Esophagus squamous epithelium (tissue), 5 donors: ENCODE measurements at regions not wholly inside any gene's neighbourhood (a gene's known extent, or its start where the extent isn't known, plus 50 kb on each side); places are given as distances from the start of the nearest gene placed in this dataset.

ENCODE experiments used
- DNase-seq: peaks from one replicate; lab custom pipeline; 2025; lab: John Stamatoyannopoulos, UW
- H3K27ac ChIP-seq, 4 donors: fragments of 200-600 bp; sonication (generic); one replicate each; pipeline ENCODE4 v1.5.1; 2016 to 2019; ENCODE audit warnings: mild to moderate bottlenecking in 1 of 4
- H3K27me3 ChIP-seq, 4 donors: fragments of 200-600 bp; sonication (generic); 1 replicate in 3 of 4; 2 replicates in 1 of 4; pipeline versions ENCODE4 v1.5.1 to v1.6.0; 2017 to 2021; ENCODE audit warnings: antibody characterized with exemption in 1 of 4
- H3K36me3 ChIP-seq, 3 donors: fragments of 200-600 bp; sonication (generic); one replicate each; pipeline ENCODE4 v1.5.1; 2016 to 2019
- H3K4me1 ChIP-seq, 3 donors: fragments of 200-600 bp; sonication (generic); one replicate each; pipeline ENCODE4 v1.5.1; 2017 to 2019
- H3K4me3 ChIP-seq, 4 donors: fragments of 200-600 bp; sonication (generic); 1 replicate in 3 of 4; 2 replicates in 1 of 4; pipeline ENCODE4 v1.5.1; 2016 to 2019; ENCODE audit warnings: mild to moderate bottlenecking in 2 of 4, moderate library complexity in 1 of 4
- H3K9me3 ChIP-seq, 3 donors: fragments of 200-600 bp; sonication (generic); one replicate each; pipeline ENCODE4 v1.5.1; 2016 to 2019
- POLR2A ChIP-seq, 4 donors: fragments of 450-650 bp; IDR thresholded peaks; one replicate each; pipeline ENCODE4 v1.6.1; 2017; ENCODE audit warnings: antibody characterized with exemption in 4 of 4, mild to moderate bottlenecking in 4 of 4, moderate library complexity in 3 of 4
- whole genome bisulfite sequencing, 2 donors: methylation state at CpG; one replicate each; pipeline ENCODE4 v1.1.5; 2018; 5-methylcytosine and 5-hydroxymethylcytosine counted together
- intact Hi-C: fragments of 100-400 bp; cut with DNase I; formaldehyde crosslinking; loops from one replicate; pipeline ENCODE4 v1.15.0; 2022
- TF ChIP-seq, protein P1 (sequence below), 6 experiments: fragments of 450-650 bp in 4 of 6; fragments of 200-600 bp in 2 of 6; sonication (generic) in 2 of 6; IDR thresholded peaks; one replicate each; pipeline ENCODE4 v1.5.1; 2016 to 2019; ENCODE audit warnings: antibody characterized with exemption in 6 of 6, mild to moderate bottlenecking in 4 of 6, moderate library complexity in 4 of 6
- donor health status: DM: yes; HTN: yes; CAD: no.

DNA sequence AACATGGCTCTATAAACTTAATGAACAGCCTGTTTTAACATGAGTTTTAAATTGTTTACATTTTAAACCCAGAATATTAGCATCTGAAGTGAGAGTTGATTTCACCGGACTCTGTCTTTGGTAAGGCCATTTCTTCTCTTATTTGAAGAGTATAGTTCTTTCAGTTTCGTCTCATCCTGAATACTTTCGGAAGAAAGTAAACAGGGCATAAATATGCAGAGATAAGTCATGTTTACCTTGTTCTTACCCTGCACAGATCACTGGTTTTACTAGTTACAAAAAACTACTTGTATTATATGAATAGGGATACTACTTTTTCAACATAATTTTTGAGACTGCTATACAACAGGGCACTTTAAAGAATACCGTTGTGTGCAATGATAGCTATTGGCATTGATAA lies 656.3 kb upstream of the ZNF608 start:
- WGBS, 2 donors, result 76 to 88% methylated on average over 4 of the region's 4 CpGs

DNA sequence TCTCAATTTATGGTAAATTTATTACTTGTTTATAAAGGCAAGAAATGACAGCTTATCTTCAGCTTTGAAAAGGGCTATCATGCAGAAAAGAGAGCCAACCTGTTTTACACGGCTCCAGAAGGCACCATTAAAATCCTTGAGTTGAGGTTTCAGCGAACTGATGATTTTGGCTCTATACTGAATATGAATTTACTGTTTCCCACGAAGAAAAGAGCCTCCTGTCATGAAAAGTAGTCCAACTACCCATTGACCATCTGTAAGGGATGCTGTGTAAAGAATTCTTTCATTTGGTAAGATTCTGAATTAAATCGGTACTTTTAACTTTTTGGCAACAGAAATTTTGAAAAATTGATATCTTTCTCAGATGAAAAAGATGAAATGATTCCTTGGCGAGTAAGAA lies 657.6 kb upstream of the ZNF608 start:
- intact Hi-C loops, result no loop called here
- H3K4me1 ChIP-seq, result peaks cover 0 to 19% (median 0%) of the 10 kb centered on the region in 3 donors
- TF ChIP-seq, protein P1, sequence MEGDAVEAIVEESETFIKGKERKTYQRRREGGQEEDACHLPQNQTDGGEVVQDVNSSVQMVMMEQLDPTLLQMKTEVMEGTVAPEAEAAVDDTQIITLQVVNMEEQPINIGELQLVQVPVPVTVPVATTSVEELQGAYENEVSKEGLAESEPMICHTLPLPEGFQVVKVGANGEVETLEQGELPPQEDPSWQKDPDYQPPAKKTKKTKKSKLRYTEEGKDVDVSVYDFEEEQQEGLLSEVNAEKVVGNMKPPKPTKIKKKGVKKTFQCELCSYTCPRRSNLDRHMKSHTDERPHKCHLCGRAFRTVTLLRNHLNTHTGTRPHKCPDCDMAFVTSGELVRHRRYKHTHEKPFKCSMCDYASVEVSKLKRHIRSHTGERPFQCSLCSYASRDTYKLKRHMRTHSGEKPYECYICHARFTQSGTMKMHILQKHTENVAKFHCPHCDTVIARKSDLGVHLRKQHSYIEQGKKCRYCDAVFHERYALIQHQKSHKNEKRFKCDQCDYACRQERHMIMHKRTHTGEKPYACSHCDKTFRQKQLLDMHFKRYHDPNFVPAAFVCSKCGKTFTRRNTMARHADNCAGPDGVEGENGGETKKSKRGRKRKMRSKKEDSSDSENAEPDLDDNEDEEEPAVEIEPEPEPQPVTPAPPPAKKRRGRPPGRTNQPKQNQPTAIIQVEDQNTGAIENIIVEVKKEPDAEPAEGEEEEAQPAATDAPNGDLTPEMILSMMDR (IDR thresholded peaks at IDR 0.05), result no peak
- no peak for TF ChIP-seq POLR2A (IDR thresholded peaks at IDR 0.05)
- no peak overlapping the region for H3K4me3 ChIP-seq
- no peaks in the 10 kb centered on the region for H3K36me3 ChIP-seq
- WGBS, 2 donors, result 84 to 86% methylated on average over 5 of the region's 5 CpGs
- H3K27me3 ChIP-seq, result no peaks in the 10 kb centered on the region
- DNase-seq, result no peak
- no peaks in the 10 kb centered on the region for H3K9me3 ChIP-seq
- H3K27ac ChIP-seq, result no peak overlapping the region

More for the DNA sequence above, 656.3 kb upstream of the ZNF608 start:
- Histone ChIP-seq H3K4me3 (no peak overlapping the region), H3K27ac (no peak overlapping the region), H3K9me3 (no peaks in the 10 kb centered on the region), H3K36me3 (no peaks in the 10 kb centered on the region), H3K4me1 (peaks cover 0 to 7% (median 0%) of the 10 kb centered on the region in 3 donors), H3K27me3 (no peaks in the 10 kb centered on the region)
- intact Hi-C loops, result no loop called here
- TF ChIP-seq POLR2A (IDR thresholded peaks at IDR 0.05), result no peak
- TF ChIP-seq, protein P1 (IDR thresholded peaks at IDR 0.05), result no peak
- no peak for DNase-seq

DNA sequence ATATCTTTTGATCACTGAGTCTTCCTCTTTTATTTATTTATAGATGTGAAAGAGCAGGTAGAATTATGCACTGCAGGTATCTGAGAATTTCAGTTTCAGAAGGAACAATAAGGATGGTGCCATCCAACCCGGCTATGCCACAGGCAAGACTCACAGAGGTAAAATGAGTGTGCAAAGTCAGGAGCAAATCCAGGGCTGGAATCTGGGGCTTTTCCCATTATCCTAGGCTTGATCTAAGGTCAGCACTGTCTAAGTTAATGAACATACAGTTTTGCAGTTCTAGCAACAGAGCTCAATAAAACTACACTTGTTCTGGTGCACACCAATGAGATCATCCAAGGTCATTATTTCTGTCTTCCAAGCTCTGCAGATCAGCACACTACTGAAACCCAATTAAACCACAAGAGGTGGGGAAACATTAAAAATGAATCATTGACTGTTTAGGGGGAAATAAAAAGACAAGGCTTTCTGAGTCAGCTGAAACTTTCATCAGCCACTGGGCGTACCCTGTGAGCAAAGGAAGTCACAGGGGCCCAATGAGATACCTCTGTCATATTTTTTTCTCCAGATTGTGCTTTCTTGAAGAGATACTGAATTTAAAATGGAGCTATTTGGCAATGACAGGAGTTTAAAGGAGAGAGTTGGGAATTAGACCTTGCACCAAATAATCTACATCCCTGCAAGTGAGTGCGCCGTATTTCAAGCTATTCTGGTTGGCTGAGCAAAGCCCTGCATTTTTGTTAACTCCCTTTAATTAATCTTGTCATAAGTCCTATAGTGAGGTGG lies 662.2 kb upstream of the ZNF608 start:
- H3K36me3 ChIP-seq, result no peaks in the 10 kb centered on the region
- no peak for DNase-seq
- H3K27ac ChIP-seq, result peak overlapping the region; percentile 46 to 83 (median 69)
- no peak overlapping the region for H3K4me3 ChIP-seq
- TF ChIP-seq, protein P1 (IDR thresholded peaks at IDR 0.05), result no peak
- TF ChIP-seq POLR2A (IDR thresholded peaks at IDR 0.05), result no peak
- intact Hi-C loops, result no loop called here
- 30 to 38% methylated on average over 4 of the region's 4 CpGs for WGBS, 2 donors
- no peaks in the 10 kb centered on the region for H3K27me3 ChIP-seq
- peaks cover 18 to 57% (median 38%) of the 10 kb centered on the region in 3 donors for H3K4me1 ChIP-seq
- H3K9me3 ChIP-seq, result no peaks in the 10 kb centered on the region

DNA sequence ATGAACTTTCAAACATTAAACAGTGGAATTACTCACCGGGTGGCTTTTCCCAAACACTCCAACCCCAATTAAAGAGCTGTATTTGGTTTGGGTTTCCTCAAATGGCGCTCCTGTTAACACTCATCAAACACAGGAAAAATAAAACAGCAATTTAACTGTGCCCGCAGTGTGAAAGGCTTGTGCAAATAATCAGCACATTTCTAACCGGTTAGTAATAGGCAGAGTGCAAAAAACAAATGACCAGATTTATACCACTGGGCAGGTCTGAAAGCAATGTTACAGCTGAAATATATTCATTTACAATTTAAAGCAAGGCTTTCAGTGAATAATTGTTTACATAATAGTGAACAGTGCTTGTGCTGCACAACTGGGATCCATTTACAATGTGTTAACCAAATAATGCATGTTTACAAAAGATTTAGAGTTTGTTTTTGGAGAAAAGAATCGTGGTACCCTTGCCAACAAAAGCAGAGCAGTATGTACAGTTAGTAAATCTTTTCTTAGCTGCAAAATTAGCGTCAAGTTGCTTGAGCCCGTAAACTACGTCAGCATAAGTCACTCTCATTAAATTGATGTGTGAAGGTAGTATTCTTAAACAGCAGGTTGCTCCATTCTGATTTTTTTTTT lies 662.9 kb upstream of the ZNF608 start:
- TF ChIP-seq, protein P1 (IDR thresholded peaks at IDR 0.05), result no peak
- TF ChIP-seq POLR2A (IDR thresholded peaks at IDR 0.05), result no peak
- Histone ChIP-seq H3K4me1 (peaks cover 18 to 57% (median 38%) of the 10 kb centered on the region in 3 donors), H3K4me3 (no peak overlapping the region), H3K36me3 (no peaks in the 10 kb centered on the region), H3K9me3 (no peaks in the 10 kb centered on the region), H3K27ac (peak overlapping the region; percentile 46 to 83 (median 69)), H3K27me3 (no peaks in the 10 kb centered on the region)
- WGBS, 2 donors, result 31 to 54% methylated on average over 8 of the region's 8 CpGs
- no peak for DNase-seq
- intact Hi-C loops, result no loop called here
